HS-5 (cell line): ENCODE measurements at regions not wholly inside any gene's neighbourhood (a gene's known extent, or its start where the extent isn't known, plus 50 kb on each side); places are given as distances from the start of the nearest gene placed in this dataset.

ENCODE experiments used
- DNase-seq: peaks from one replicate; pipeline ENCODE4 v3.0.0-alpha.2; 2012; ENCODE audit warnings: low read depth

DNA sequence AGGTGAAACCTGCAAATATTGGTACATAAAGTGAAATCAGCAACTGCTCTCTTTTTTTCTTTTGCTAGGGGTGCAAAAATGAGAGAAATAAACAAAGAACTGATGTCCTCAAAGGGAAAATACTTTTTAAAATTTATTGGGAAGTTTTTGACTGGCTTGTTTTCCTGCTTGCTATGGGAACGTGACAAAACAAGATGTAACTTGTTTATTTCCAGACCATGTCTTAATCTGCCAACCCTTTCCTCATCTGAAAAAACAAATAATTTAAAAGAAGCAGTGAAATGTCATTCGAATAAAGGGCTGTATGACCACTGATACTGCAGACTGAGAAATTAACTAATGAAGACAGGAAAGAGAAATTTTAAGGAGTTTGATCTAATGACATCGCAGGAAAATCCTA is 221.9 kb downstream of the CBLN4 start:
- no peak for DNase-seq

DNA sequence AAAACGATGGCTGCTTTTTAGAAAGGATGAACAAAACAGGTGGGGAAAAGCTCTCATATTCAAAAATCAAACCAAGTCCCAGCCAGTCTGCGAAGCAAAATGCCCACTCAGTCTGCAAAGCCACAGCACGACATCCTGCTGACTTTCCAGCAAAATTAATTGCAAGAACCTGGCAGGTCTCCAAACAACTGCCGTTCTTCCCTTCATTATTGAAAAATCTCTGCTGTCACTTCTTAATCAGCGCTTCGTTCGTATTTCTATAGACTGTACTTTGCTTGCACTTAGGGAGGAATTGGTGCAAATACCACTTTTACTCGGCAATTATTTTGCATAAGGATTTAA is 222.4 kb downstream of the CBLN4 start:
- no peak for DNase-seq

DNA sequence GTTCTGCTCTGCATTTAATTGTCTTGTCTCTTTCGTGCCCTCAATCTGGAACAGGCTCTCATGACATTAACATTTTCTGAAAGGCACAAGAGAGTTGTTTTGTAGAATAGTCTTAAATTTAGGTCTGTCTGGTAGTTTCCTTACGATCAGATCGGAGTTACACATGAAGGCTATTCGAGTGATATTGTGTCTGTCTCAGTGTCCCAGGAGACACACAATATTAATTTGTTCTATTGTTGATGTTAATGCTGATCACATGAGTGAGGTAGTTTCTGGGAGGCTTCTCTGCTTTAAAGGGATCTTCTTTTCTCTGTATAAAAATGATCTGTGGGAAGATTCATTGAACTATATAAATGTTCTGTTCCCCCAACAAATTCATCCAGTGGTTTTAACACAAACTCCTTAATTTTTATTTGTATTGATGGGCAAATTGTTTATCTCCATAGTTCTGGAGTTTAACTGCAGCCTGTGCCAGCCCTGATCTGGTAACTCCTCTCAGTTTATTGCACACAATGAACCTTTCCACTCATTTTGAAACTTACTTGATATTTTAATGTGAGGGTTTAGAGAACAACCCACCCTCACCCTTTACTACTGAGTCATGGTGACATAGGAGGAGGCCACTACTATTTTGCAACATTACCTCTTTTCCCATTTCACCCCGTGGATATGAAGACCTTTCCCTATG is 223.0 kb downstream of the CBLN4 start:
- DNase-seq = no peak

DNA sequence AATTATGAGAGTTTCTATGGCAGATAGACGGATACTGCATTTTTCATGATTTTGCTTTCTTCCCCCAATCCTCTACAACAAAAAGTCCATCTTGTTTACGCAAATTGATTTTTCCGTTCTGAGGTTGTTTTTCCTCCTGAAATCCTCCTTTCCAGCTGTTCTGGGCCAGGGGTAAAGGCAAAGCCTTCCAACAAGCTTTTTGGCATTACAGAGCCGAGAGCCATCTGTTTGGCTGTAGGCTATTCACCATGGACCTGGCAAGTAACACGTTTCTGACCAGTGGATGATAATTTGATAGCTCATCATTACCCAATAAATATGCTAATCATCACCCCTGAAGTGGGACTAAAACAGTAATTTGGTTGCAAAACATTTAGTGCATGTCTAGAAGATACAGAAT is 226.5 kb downstream of the CBLN4 start:
- no peak for DNase-seq

DNA sequence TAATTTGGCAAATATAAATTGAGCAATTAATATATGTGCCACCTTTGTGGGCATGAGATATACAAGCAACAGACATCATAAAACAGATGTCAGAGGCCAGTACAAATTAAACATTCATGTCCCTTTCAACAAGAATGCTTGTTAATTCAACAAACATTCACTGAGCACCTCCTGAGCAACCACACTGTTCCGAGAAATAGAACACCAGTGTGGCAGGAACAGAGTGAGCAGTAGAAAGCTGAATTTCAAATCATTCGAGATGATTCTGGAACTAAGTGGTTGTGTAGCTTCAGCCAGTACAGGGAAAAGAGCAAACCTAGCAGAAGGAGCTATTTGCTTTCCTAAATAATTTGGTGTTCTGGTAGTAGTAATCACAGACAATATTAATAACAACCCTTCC is 227.7 kb downstream of the CBLN4 start:
- no peak for DNase-seq

DNA sequence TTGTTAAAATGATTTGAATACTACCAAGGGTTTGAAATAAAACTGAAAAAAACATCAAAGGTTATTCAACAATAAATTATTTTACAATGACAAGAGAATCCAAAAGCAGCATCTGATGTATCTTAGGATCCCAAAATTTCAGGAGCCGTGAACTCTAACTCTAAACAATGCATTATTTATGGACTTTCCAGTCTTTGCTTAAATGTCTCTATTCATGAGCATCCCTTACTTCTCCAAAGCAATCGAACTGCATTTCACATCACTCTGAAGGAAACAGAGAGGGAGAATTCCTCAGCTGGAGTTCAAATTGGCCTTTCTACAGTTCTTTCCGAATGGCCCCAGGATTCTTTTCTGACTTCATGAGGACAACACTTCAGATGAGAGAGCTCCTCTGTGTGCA is 229.1 kb downstream of the CBLN4 start:
- DNase-seq = no peak

DNA sequence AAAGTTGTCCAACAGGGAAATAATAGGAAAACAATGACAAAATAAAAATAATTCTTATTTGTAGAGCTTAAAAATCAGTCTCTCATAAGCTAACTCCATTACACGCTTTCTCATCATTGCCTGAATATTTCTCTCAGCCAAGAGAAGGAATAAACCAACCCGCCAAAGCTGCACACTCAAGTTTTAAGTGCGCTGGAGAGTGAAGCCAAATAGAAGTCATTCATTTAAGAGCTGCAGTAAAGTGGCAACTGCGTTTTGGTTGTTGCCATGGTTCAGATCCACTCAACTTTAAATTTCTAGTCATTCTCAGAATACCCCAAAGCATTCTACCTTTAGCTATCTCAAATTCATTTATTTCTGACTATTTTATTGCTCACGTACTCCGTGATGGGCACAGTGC is 230.7 kb downstream of the CBLN4 start:
- DNase-seq = no peak

DNA sequence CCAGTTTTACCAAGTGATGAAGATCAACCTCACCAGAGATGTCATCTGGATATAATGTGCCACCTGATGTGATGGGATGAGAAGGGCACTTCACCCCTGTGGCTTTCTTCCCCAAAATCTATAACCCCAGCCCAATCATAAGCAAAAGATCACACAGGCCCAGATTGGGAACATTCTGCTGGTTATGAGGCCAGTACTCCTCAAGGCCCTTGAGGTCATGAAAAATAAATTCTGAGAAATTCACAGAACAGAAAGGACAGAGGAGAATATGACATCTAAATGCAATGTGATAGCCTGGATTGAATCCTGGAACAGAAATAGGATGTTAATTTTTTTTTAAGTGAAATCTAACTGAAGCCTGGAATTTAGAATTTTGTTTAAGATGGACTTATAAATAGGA is 243.5 kb downstream of the CBLN4 start:
- no peak for DNase-seq

DNA sequence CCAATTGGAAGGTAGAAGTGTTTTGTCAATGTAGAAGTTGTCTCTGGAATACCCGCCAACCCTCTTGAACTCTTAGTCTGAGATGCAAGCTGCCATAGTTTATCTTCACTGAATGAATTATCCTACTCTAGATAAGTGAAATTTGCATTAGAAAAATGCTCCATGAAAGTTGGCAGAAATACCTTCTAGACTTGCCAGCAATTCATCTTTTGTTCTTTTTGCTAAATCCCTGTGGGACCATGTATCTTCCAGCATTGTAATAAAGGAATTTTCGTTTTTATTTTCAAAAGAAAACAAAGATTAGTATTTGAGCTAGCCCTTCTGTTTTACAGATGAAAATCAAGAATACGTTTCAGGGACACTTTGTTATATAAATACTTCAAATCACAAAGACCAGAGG is 244.2 kb downstream of the CBLN4 start:
- DNase-seq = no peak

DNA sequence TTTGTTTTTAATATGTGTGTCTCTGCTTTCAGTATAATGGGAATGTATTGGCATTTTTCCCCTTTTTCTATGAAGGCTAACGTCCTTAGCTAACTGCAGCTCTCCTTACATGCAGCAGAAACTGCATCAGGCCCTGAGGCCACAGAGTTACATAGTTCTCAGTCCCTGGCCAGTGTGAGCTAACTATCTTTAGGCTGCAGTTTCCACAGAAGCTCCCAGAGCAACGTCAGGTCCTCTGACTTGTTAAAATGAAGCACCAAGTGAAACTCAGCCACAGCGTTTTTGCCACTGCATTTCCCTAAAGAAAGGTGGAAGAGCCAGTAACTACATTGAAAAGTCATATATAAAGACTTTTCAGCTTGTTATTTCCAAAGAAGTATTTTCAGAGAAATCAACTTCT is 244.7 kb downstream of the CBLN4 start:
- DNase-seq = no peak

DNA sequence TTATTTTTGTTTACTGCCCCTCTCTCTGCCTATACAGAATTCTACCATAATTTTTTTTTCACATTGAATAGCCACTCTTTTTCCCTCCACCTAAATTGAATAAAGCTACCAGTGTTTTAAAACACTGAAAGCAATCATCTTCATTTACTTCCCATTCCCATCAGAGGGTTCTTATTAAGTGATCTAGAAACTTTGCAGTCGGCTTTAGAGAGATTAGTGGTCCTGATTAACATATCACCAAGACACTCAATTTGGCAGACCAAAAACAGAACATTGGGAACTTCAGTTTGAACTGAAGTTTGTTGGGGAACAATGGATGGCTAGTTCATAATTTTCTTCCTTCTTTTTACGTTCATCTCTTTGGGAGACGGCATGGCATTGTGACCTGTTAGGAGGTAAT is 249.5 kb downstream of the CBLN4 start:
- no peak for DNase-seq

DNA sequence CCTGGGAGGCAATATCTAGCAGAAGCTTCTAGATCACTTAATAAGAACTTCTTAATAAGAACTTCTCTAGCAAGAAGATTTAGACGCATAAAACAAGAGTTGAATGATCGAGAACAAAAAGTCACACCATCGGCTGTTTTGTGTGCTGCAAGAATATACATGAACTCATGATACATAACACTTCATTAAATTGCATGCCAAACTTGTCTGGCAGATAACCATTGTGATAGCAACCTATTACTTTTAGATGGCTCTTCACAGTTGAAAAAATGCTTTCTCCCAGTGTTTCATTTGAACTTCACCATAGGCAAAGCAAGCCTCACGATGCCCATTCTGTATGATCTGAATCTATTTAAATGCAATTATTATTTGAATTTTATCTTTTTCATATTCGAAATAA is 249.9 kb downstream of the CBLN4 start:
- DNase-seq = no peak

DNA sequence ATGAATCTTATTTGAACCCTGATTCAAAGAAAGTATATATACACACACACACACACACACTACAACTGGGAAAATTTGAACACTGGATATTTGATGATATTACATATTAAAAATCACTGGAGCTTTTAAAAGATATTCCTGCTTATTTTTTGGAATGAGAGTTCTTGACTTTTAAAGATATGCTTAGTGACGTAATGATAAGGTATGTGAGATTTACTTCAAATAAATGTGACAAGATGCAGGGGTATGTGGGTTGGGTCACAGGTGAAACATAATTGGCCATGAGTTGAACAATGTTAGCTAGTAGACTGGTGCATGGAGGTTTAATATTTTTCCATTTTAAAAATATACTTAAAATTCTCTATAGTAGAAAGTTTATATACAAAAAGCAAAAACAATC is 258.6 kb downstream of the CBLN4 start:
- no peak for DNase-seq

DNA sequence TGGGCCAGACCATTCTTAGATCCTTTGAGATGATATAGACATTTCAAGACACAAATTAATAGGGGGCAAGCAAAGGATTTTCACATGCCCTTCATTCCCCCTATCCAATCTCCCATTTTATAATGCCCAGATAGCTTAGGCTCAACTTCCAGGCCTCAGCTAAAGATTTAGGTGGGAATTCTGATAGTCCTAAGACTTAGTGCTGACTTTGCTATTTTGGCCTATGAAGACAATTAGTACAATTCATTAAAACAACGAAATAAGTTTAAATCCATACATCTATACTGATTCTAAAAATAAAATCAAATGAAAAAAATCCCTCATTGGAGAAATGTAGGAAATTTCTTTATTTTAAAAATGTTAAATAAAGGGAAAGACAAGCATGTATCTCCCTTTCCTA is 259.5 kb downstream of the CBLN4 start:
- no peak for DNase-seq

DNA sequence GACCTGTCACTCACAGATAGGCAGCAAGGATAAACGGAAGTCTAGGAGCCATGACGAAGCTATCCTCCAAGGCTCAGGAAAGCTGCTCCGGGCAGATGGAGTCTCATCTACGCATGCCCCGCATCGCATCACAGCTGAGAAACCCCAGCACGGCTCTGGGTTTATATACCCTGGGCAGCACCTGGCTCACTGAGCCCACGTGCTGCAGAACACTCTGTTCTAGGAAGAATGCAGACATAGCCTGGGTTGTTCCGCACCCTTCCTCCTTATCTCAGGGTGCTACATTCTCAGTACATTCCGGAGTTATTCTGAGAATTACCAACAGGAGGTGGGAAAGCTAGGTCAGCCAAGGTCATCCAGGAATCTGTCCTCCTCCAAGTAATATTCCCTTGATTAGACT is 260.4 kb downstream of the CBLN4 start:
- DNase-seq = no peak

DNA sequence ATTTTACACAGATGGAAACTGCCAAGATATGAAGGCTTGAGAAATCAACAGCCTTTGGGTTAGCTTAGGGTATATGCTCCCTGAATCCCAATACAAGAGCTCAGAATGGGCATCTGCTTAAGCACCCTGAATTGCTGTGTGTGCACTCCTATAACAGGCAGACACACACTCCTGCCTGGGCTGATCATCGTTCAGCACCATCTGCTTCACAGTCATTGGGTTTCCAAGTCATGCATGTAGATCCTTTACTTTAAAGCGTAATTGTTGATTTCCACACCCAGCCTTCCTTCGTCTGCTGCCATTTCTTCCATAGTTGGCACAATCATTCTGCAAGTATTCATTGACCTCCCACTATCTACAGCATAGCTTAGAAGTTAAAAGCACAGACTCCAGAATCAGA is 263.5 kb downstream of the CBLN4 start:
- no peak for DNase-seq

DNA sequence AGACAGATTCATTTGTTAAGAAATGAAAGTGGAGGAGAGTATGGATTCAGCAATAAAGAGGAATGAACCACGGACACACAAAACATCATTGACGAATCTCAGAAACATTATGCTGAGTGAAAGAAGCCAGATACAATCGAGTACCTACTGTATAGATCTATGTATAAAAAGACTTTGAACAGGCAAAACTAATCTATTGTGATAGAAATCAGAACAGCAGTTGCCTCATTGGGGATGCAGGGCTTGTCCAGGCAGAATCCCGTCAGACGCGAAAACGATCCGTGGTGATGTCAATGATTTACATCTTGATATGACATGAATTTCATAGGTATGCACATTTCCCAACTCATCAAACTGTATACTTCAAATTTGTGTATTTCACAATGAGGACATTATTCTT is 265.2 kb downstream of the CBLN4 start:
- DNase-seq = no peak

DNA sequence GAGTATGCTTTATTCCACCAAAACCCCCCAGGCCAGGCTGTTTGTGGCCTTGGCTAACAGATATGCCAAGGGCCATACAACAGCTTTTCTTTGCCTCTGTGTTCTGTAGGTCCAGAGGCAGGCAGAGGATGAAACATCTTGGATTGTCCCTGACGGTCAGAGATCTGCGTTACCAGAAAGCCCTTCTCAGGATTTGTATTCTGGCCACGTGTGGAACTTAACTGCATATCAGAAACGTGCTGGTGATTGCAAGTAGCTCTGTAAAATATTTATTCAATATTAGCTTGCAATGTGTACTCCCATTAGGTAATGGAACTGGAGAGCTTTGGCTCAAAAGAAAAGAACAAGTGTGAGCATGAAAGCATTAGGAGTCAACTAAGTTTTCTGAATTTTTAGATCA is 275.0 kb downstream of the CBLN4 start:
- DNase-seq = no peak

DNA sequence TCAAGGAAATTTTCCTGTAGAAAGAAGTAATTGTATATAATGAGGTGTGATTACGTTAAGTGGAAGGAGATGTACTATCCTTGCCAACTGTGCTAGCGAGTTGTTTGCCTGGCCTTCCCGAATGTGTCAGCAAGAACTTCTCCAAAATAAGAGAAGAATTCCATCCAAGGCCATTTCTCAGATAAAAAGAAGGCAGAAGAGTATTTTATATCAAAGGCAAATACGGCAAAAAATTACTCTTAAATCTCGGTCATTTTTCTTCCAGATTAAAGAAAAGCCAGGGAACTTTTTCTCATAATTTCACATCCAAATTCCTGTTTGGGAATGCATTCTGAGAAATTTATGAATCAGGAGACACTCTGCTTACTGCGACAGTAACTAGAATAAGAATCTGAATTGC is 290.6 kb downstream of the CBLN4 start:
- DNase-seq = no peak

DNA sequence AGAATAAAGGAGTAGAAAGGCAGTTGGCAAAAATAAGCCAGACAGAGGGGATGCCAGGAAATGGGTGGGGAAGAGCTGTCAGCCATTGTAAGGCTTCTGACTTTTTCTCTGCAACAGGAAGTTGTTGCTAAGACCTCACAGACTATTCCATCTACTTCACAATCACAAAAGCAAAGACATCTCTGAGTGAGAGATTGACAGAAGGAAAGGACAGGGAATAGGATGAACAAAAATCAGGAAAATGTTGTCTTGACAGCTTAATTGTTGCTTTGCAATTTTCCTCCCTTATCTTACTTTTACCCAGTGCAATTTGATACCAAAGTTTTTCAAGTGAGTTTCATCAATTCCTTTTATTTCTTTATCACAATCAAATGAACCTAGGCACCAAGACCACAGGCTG is 291.2 kb downstream of the CBLN4 start:
- DNase-seq = no peak

DNA sequence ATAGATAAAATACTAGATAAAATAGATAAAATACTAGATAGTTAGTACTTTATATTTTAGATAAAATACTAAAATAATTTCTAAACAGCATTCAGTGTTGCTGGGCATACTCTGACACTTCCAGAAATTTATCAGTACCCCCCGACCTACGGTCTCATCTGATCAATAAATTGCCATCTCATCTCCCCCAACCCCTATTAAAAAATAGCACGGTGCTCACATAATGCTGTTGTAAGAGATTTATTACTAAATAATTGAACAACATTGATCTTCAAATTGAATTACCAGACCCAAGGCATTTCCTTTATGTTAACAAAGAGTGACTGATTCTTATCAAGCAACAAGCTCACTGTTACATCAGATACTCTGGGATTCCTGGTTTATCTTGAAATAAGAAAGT is 300.9 kb downstream of the CBLN4 start:
- DNase-seq = no peak

DNA sequence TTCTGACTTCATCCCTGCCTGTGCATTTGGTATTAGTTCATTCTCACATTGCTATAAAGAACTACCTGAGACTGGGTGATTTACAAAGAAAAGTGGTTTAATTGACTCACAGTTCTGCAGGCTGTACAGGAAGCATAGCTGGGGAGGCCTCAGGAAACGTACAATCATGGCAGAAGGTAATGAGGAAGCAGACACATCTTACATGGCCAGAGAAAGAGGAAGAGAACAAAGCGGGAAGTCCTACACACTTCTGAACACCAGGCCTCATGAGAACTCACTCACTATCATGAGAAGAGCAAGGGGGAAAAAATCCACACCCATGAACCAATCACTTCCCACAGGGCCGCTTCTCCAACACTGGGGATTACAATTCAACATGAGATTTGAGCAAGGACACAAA is 303.9 kb downstream of the CBLN4 start:
- no peak for DNase-seq

DNA sequence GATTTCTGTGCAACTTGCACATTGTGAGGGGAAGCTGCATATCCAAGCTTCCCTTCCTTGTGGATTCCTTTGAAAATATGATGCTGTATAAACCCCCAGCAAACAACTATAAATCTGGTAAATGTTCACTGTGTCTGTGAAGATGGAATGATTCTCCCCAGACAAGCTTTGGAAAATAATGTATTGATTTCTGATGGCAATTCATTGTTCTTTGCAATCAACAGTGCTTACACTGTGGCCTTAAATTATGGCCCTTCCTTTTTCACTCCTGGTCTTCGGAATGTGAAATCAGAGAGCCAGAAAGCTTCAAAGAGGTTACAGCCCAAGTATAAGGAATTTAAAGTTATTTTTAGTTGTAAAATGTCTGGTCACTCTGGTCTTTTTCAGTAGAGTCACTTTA is 308.8 kb downstream of the CBLN4 start:
- DNase-seq = no peak

DNA sequence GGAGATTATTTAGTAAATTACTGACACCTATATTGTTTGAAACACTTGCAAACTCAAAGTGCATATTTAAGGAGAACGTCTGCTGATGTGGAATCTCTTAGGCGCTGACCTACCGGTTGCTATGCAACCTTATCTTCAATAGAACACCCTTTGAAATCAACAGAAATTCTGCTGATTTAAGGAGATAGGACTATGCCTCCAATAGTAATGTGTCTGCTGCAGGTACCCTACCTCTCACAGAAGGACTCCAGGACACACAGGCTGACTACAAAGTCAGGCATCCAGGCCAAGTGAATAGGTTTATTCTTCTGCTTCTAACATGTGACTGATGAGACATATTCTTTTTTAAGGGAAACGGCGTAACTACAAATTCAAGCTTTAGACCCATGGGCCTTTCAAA is 311.7 kb downstream of the CBLN4 start:
- DNase-seq = no peak

DNA sequence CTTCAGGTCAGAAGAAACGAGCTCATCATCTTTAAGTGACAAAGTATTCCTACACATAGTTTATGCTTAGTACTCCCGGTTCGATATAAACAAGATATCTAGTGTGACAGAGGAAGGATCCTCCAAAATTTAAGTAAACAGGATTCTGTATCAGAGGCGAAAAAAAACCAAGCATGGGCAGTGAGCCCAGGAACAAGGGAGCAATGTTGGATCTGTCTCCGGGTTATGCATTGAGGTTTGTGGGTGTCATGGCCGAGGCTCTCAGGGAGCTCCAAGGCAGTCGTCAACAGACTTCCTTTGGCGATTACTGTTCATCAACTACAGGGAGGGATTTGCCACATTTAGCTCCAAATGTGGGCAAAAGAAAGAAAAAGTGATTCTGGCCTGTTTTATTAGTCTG is 319.5 kb downstream of the CBLN4 start:
- DNase-seq = no peak
